OCI-LY3 (cell line): ENCODE measurements at regions not wholly inside any gene's neighbourhood (a gene's known extent, or its start where the extent isn't known, plus 50 kb on each side); places are given as distances from the start of the nearest gene placed in this dataset.

Source experiments
- CTCF ChIP-seq: fragments of 200-600, 300-600 bp; sonication (generic); IDR thresholded peaks from 2 replicates; pipeline ENCODE4 v1.5.1; 2014; ENCODE audit warnings: antibody characterized with exemption, low read length, low read depth
- EZH2phosphoT487 ChIP-seq: fragments of 200-600 bp; shearing (Covaris generic); IDR thresholded peaks from 2 replicates; pipeline ENCODE4 v1.6.1; 2018; ENCODE audit warnings: antibody characterized with exemption, mixed run types, low read depth

- TF ChIP-seq CTCF (no peak), EZH2phosphoT487 (no peak)
Observed at GRCh38 chr4:136320465-136320813, 1211.9 kb downstream of the PCDH18 start.
